MG63 (cell line): ENCODE measurements at regions not wholly inside any gene's neighbourhood (a gene's known extent, or its start where the extent isn't known, plus 50 kb on each side); places are given as distances from the start of the nearest gene placed in this dataset.
"Not testable (repeated sequence)": the region's sequence is repeated elsewhere in the genome, so short reads cannot be mapped to it uniquely, and the experiment has no call there.

Experiments
- DNase-seq: peaks from one replicate; pipeline ENCODE4 v3.0.0-alpha.2; 2020
- H3K27me3 ChIP-seq: fragments of 250-450 bp; sonication (Bioruptor Pico); 2 replicates; pipeline ENCODE4 v1.5.1; 2020; ENCODE audit warnings: mild to moderate bottlenecking, moderate library complexity
- H3K36me3 ChIP-seq: fragments of 250-450 bp; sonication (Bioruptor Pico); 2 replicates; pipeline ENCODE4 v1.5.1; 2020; ENCODE audit warnings: mild to moderate bottlenecking, moderate library complexity
- H3K4me3 ChIP-seq: fragments of 250-450 bp; sonication (Bioruptor Pico); 2 replicates; pipeline ENCODE4 v1.5.1; 2020; ENCODE audit warnings: mild to moderate bottlenecking, moderate library complexity
- H3K9me3 ChIP-seq: fragments of 250-450 bp; sonication (Bioruptor Pico); 2 replicates; pipeline ENCODE4 v1.5.1; 2020; ENCODE audit warnings: mild to moderate bottlenecking, moderate library complexity

GRCh38 chr2:22475103-22475502 lies 909.9 kb upstream of the KLHL29 start:
- H3K27me3 ChIP-seq, H3K4me3 ChIP-seq, H3K36me3 ChIP-seq, H3K9me3 ChIP-seq, DNase-seq: not testable (repeated sequence)

GRCh38 chr2:22478329-22478728 lies 906.6 kb upstream of the KLHL29 start:
- no peak for DNase-seq
- no peak overlapping the region for H3K4me3 ChIP-seq
- no peaks in the 10 kb centered on the region for H3K36me3 ChIP-seq
- H3K27me3 ChIP-seq: no peaks in the 10 kb centered on the region
- no peaks in the 10 kb centered on the region for H3K9me3 ChIP-seq

DNA sequence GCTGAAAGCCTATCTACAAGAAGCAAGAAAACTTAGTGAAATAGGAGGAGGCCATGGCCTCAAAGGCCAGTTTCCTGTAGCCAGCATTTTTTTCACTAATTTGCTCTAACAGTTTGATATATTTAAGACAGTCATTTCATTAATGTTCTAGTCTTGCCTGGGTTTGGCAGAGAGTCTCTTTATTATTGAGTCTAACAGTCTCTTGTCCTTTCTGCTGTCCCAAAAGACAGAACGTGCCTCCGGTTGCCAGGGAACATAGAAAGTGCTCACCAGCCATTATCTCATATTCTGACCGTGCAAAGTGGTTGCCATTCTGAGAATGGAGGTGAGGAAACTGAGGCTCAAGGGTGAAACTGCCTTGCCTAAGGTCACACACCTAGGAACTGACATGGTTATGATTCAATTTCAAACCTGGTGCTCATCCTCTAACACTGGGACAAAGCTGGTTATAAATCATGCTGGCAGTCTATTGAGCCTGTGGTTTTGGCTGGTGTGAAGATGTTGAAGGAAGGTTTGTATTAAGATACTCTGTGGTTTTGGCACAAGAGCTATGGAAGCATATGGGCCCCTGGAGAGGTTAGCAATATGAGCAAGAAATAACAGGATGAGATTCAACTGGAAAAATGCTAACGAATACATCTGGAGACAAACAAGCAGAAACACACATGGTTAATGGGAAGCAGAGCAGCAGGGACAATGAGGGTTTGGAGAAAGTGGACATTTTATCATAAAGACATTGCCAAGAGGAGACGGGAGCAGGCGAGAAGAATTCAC lies 903.3 kb upstream of the KLHL29 start:
- no peak overlapping the region for H3K4me3 ChIP-seq
- H3K27me3 ChIP-seq: no peaks in the 10 kb centered on the region
- peak; percentile 7 for DNase-seq

DNA sequence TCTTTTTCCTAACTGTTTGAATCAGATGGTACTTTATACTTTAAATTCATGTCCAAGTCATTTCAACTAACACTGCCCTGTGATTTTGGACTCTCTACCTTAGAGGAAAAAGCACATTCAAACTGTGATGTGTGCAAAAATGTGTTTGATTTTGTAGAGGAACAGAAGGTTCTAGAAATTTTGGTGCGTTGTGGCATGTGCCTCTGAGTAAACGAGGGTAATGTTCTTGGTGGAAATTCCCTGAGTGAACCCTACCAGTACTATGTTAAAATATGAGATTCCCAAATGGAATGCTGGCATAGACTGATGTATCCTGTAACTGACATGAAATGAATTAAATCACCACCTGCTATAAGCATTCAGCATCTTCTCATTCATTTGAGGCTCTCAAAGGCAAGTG lies 901.9 kb upstream of the KLHL29 start:
- no peak for DNase-seq
- Histone ChIP-seq H3K27me3 (no peaks in the 10 kb centered on the region), H3K4me3 (no peak overlapping the region), H3K9me3 (no peaks in the 10 kb centered on the region), H3K36me3 (no peaks in the 10 kb centered on the region)

More for the DNA sequence above, 903.3 kb upstream of the KLHL29 start:
- Histone ChIP-seq H3K9me3 (no peaks in the 10 kb centered on the region), H3K36me3 (no peaks in the 10 kb centered on the region)

DNA sequence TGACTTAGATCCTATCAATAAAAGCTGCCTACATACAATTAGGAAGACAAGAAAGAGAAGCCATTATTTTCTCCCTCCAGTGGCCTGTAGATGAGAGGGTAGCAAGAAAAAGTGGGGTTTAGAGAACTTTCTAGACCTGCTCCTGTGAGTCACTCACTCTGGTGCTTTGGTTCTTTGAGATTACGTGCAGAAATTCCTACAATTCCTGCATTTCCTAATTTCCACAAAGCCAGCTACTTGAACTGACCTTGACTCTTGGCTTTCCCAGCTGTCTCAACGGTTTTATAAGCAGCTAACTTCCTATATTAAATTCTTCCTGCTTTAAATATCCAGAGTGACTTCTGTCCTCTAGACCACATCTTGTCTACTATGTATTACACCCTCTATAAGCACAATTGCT lies 899.5 kb upstream of the KLHL29 start:
- Histone ChIP-seq H3K27me3 (no peaks in the 10 kb centered on the region), H3K4me3 (no peak overlapping the region), H3K36me3 (no peaks in the 10 kb centered on the region), H3K9me3 (no peaks in the 10 kb centered on the region)
- DNase-seq: no peak

GRCh38 chr2:22486343-22486742 lies 898.6 kb upstream of the KLHL29 start:
- H3K27me3 ChIP-seq: no peaks in the 10 kb centered on the region
- H3K36me3 ChIP-seq: no peaks in the 10 kb centered on the region
- no peaks in the 10 kb centered on the region for H3K9me3 ChIP-seq
- H3K4me3 ChIP-seq: no peak overlapping the region
- DNase-seq: no peak

DNA sequence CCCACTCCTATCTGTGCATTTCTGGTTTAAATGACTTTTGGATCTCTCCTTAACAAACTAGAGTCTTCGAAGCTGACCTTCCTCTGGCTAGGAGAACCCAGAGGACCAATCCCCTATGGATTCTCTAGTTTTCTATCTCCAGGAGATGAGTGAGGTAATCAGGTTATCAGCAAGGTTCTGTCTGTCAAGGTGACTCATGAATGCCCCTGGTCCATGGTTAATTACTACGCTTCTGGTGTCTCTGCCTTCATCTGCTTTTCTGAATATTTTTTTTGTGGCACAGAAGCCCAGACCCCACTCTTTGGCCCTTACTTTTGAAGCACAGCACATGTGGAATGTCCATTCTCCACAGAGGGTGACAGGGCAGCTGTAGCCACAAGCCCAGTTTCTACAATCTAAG lies 897.9 kb upstream of the KLHL29 start:
- Histone ChIP-seq H3K9me3 (no peaks in the 10 kb centered on the region), H3K4me3 (no peak overlapping the region), H3K27me3 (no peaks in the 10 kb centered on the region), H3K36me3 (no peaks in the 10 kb centered on the region)
- no peak for DNase-seq

- Histone ChIP-seq H3K36me3 (no peaks in the 10 kb centered on the region), H3K27me3 (no peaks in the 10 kb centered on the region), H3K9me3 (no peaks in the 10 kb centered on the region), H3K4me3 (no peak overlapping the region)
- DNase-seq: no peak
Observed at GRCh38 chr2:22487541-22487940, 897.4 kb upstream of the KLHL29 start.

GRCh38 chr2:22491442-22491841 lies 893.5 kb upstream of the KLHL29 start:
- no peak overlapping the region for H3K4me3 ChIP-seq
- H3K9me3 ChIP-seq: no peaks in the 10 kb centered on the region
- H3K27me3 ChIP-seq: no peaks in the 10 kb centered on the region
- DNase-seq: no peak
- no peaks in the 10 kb centered on the region for H3K36me3 ChIP-seq

- DNase-seq: no peak
- Histone ChIP-seq H3K9me3 (no peaks in the 10 kb centered on the region), H3K36me3 (no peaks in the 10 kb centered on the region), H3K4me3 (no peak overlapping the region), H3K27me3 (no peaks in the 10 kb centered on the region)
Observed at GRCh38 chr2:22494156-22494555, 890.8 kb upstream of the KLHL29 start.

GRCh38 chr2:22497064-22497463 lies 887.9 kb upstream of the KLHL29 start:
- DNase-seq: no peak
- Histone ChIP-seq H3K27me3 (no peaks in the 10 kb centered on the region), H3K4me3 (no peak overlapping the region), H3K9me3 (no peaks in the 10 kb centered on the region), H3K36me3 (no peaks in the 10 kb centered on the region)

DNA sequence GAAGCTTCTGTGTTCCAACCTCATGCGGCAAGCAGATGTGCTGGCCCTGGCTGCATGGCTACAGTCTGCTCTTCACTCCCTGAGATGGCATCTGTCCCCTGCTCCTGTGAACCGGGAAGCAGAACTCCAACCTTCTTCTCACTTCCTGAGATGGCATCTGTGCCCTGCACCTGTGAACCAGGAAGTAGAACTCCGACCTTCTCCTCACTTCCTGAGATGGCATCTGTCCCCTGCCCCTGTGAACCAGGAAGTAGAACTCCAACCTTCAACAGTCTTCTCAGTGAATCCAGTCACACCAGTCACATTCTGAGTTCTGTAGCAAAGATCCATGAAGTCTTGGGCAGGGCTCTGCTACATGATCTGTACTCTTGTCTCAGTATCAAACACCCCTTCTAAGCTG lies 887.2 kb upstream of the KLHL29 start:
- Histone ChIP-seq H3K27me3 (no peaks in the 10 kb centered on the region), H3K9me3 (no peaks in the 10 kb centered on the region), H3K36me3 (no peaks in the 10 kb centered on the region), H3K4me3 (no peak overlapping the region)
- no peak for DNase-seq

- no peaks in the 10 kb centered on the region for H3K9me3 ChIP-seq
- H3K36me3 ChIP-seq: no peaks in the 10 kb centered on the region
- H3K4me3 ChIP-seq: no peak overlapping the region
- H3K27me3 ChIP-seq: no peaks in the 10 kb centered on the region
- DNase-seq: no peak
Observed at GRCh38 chr2:22499082-22499839, 885.7 kb upstream of the KLHL29 start.

DNA sequence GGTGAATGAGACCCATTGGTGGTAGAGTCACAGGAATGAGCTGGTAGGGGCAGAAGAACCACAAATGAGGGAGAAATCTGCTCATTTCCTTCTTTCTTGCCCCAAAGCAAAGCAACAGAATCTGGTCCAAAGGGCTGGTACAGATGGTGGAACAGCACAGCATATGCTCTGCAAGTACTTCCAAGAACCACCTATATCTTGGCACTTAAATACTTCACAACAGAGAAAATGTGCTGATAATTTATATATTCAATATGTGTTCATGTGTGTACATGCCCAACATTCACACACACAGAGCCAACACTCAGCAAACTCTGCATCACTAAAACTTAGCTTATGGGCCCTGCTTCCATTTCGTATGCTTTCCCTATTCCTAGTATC lies 884.4 kb upstream of the KLHL29 start:
- no peak for DNase-seq
- Histone ChIP-seq H3K9me3 (no peaks in the 10 kb centered on the region), H3K27me3 (no peaks in the 10 kb centered on the region), H3K36me3 (no peaks in the 10 kb centered on the region), H3K4me3 (no peak overlapping the region)

GRCh38 chr2:22501851-22502250 lies 883.1 kb upstream of the KLHL29 start:
- H3K9me3 ChIP-seq: no peaks in the 10 kb centered on the region
- H3K36me3 ChIP-seq: no peaks in the 10 kb centered on the region
- no peak overlapping the region for H3K4me3 ChIP-seq
- no peaks in the 10 kb centered on the region for H3K27me3 ChIP-seq
- DNase-seq: no peak

DNA sequence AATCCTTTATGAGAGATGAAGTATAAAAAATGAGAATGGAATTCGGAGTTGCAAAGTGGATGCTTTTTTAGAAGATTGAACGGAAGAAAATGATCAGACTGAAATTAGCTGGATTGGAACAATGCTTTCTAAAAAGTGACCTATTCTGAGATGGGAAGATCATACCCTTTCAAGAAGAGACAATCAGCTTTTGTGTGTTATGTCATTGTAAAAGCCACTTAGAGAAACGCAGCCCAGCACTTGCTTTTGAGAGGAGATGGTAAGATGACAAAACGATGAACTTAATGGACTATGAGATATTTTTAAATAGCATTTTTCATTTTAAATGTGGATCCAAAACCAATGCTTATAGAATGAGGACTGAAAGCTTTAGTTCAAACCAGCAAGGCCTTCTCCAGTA lies 871.4 kb upstream of the KLHL29 start:
- Histone ChIP-seq H3K9me3 (no peaks in the 10 kb centered on the region), H3K27me3 (no peaks in the 10 kb centered on the region), H3K4me3 (no peak overlapping the region), H3K36me3 (no peaks in the 10 kb centered on the region)
- DNase-seq: no peak

- no peaks in the 10 kb centered on the region for H3K36me3 ChIP-seq
- H3K9me3 ChIP-seq: no peaks in the 10 kb centered on the region
- no peak overlapping the region for H3K4me3 ChIP-seq
- no peak for DNase-seq
- H3K27me3 ChIP-seq: no peaks in the 10 kb centered on the region
Observed at GRCh38 chr2:22517141-22517540, 867.8 kb upstream of the KLHL29 start.

DNA sequence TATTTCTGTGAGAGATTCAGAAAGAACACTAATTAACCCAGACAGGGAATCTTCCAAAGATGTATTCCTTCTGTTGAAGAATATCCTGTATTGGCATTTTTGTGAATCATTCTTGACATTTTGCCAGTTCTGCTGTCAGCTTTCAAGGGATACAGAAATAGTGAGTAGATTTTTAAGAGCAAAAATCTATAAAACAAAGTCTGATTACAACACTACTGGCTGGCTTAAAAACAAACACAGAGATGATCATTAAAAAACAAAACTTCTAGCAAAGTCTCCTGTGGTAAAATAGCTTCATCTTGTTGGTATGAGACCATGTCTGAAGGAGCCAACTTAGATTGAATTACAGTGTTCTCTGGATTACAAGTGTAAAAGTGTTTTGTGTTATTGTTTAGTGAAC lies 866.3 kb upstream of the KLHL29 start:
- Histone ChIP-seq H3K36me3 (no peaks in the 10 kb centered on the region), H3K9me3 (no peaks in the 10 kb centered on the region), H3K27me3 (no peaks in the 10 kb centered on the region), H3K4me3 (no peak overlapping the region)
- DNase-seq: no peak
